ENCODE measurements at regions not wholly inside any gene's neighbourhood (a gene's known extent, or its start where the extent isn't known, plus 50 kb on each side); places are given as distances from the start of the nearest gene placed in this dataset.

DNA sequence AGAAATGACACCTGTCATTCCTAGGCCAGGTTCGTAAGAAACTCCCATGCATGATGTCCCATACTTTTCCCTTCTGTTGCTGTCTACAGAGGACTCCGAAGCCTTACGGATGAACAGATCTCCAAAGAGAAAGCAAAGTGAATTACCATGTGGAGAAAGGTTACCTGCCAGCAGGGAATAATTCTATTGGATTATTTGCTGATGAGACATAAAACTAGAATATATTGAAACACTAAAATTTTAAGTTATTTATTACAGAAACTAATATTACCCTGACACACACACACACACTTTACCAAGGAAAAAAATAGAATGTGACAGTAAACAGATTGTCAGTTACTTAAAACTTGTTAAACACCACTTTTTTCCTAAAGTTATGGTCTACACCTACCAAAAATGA lies 452.7 kb upstream of the DAB2 start:
- no peak overlapping the region for H3K27ac ChIP-seq
- ChIA-PET CTCF (no interaction called here), POLR2A (ENCODE audit: low non-redundant PET) (no interaction called here)
- TF ChIP-seq, protein P1, sequence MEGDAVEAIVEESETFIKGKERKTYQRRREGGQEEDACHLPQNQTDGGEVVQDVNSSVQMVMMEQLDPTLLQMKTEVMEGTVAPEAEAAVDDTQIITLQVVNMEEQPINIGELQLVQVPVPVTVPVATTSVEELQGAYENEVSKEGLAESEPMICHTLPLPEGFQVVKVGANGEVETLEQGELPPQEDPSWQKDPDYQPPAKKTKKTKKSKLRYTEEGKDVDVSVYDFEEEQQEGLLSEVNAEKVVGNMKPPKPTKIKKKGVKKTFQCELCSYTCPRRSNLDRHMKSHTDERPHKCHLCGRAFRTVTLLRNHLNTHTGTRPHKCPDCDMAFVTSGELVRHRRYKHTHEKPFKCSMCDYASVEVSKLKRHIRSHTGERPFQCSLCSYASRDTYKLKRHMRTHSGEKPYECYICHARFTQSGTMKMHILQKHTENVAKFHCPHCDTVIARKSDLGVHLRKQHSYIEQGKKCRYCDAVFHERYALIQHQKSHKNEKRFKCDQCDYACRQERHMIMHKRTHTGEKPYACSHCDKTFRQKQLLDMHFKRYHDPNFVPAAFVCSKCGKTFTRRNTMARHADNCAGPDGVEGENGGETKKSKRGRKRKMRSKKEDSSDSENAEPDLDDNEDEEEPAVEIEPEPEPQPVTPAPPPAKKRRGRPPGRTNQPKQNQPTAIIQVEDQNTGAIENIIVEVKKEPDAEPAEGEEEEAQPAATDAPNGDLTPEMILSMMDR (conservative IDR thresholded peaks at IDR 0.05; ENCODE audit: low read depth) = no peak
- no peak for DNase-seq (ENCODE audit: low spot score)

DNA sequence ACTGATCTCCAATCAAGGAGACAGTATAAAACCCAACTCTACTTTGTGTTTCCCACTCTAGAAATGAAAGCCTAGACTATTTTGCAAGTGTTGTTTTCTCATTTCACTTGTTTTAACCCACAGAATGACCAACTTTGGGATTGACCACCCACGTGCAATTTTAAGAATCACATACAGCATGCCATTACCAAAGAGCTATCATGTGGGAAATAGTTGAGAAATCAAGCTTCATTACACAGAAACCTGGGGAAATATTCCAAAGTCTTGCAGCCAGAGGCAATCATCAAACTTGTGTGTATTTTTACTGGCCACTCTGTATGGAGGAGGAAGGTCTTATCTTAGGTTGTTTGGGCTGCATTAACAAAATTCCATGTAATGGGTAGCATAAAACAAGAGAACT lies 451.4 kb upstream of the DAB2 start:
- TF ChIP-seq, protein P1 (conservative IDR thresholded peaks at IDR 0.05; ENCODE audit: low read depth) = no peak
- ChIA-PET CTCF (no interaction called here), POLR2A (ENCODE audit: low non-redundant PET) (no interaction called here)
- no peak for DNase-seq (ENCODE audit: low spot score)
- H3K27ac ChIP-seq = no peak overlapping the region

DNA sequence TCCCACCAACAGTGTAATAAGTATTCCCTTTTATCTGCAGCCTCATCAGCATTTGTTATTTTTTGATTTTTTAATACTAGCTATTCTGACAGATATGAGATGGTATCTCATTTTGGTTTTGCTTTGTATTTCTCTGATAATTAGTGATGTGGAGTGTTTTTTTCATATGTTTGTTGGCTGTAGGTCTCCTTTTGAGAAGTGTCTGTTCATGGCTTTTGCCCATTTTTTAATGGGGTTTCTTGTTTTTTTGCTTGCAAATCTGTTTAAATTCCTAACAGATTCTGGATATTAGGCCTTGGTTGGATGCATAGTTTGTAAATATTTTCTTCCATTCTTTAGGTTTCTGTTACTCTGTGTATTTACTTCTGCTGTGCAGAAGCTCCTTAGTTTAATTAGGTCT lies 445.4 kb upstream of the DAB2 start:
- TF ChIP-seq, protein P1 (conservative IDR thresholded peaks at IDR 0.05; ENCODE audit: low read depth) = no peak
- DNase-seq (ENCODE audit: low spot score) = no peak
- POLR2A ChIA-PET (ENCODE audit: low non-redundant PET) = no interaction called here
- CTCF ChIA-PET = no interaction called here
- no peak overlapping the region for H3K27ac ChIP-seq

DNA sequence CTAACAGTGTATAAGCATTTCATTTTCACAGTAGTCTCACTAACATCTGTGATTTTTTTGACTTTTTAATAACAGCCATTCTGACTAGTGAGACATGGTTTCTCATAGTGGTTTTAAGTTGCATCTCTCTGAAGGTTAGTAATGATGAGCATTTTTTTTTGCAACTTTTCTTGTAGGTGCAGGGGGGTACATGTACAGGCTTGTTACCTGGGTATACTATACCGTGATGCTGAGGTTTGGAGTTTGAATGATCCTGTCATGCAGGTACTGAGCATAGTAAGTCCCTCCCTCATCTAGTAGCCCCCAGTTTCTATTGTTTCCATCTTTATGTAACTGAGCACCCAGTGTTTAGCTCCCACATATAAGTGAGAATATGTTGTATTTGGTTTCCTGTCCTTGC lies 444.6 kb upstream of the DAB2 start:
- TF ChIP-seq, protein P1 (conservative IDR thresholded peaks at IDR 0.05; ENCODE audit: low read depth) = no peak
- ChIA-PET POLR2A (ENCODE audit: low non-redundant PET) (no interaction called here), CTCF (interaction anchor here (0.6 kb wide), 1 partner anchor 64 kb away, joined by 3 read pairs; no protein-coding TSS in a partner anchor)
- no peak overlapping the region for H3K27ac ChIP-seq
- no peak for DNase-seq (ENCODE audit: low spot score)

DNA sequence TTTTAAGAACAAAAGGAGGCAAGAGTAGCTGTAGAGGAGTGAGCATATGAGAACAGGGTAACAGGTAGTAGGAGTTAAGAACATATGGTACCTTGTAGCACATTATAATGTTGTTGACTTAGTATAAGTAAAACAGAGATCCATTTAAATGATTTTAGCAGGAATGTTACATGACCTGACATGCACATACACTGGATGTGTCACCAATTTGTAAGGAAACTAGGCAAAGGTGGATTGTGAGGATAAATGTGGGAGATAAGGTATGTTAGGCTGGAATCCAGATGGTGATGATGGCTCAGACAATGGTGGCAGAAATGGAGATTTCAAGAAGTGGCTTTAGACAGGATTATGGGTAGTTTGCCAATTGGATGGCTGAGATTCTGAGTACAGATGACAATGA lies 443.1 kb upstream of the DAB2 start:
- ChIA-PET POLR2A (ENCODE audit: low non-redundant PET) (no interaction called here), CTCF (no interaction called here)
- no peak overlapping the region for H3K27ac ChIP-seq
- TF ChIP-seq, protein P1 (conservative IDR thresholded peaks at IDR 0.05; ENCODE audit: low read depth) = no peak
- peak; percentile 15 for DNase-seq (ENCODE audit: low spot score)

DNA sequence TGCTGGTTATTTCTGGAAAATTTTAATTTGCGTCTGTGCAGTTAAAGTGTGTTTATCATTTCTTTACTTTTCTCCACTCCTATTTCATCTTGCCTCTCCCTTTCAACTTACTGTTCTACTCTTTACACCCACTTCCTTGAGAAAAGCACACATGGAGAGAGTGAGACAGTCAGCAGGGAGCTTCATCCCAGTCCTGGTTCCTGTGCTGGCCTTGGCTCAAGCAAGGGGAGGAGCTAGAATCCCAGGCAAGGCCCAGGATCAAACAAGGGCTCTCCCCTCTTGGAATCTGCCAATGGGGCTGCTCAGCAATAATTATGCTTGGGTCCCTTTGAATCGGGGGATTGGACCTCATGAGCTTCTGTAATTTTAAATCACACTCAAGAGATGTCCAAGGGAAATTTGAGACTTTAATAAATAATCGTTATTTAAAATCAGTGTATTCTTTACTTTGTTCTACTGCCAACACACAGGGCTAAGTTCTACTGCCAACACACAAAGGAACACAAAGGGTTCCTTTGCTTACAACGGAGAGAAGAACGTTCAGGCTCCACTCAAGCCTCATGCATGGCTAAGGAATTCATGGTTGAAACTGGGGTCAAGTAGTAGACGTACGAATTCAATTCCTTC lies 439.3 kb upstream of the DAB2 start:
- H3K27ac ChIP-seq = no peak overlapping the region
- POLR2A ChIA-PET (ENCODE audit: low non-redundant PET) = no interaction called here
- no peak for DNase-seq (ENCODE audit: low spot score)
- TF ChIP-seq, protein P1 (conservative IDR thresholded peaks at IDR 0.05; ENCODE audit: low read depth) = no peak
- CTCF ChIA-PET = interaction anchor here (0.6 kb wide), 1 partner anchor 444 kb away, joined by 4 read pairs; no protein-coding TSS in a partner anchor
